Loucy (cell line): ENCODE measurements at regions not wholly inside any gene's neighbourhood (a gene's known extent, or its start where the extent isn't known, plus 50 kb on each side); places are given as distances from the start of the nearest gene placed in this dataset.

Experiments used
- EZH2phosphoT487 ChIP-seq: fragments of 200-600 bp; IDR thresholded peaks from 2 replicates; pipeline ENCODE4 v1.6.1; 2018; ENCODE audit warnings: antibody characterized with exemption, mild to moderate bottlenecking, moderate library complexity, borderline replicate concordance
- TF ChIP-seq, protein P1 (sequence below): fragments of 200-600 bp; sonication (generic); conservative IDR thresholded peaks from 2 replicates; pipeline ENCODE4 v1.5.1; 2014; ENCODE audit warnings: mild to moderate bottlenecking, antibody characterized with exemption, low read length

DNA sequence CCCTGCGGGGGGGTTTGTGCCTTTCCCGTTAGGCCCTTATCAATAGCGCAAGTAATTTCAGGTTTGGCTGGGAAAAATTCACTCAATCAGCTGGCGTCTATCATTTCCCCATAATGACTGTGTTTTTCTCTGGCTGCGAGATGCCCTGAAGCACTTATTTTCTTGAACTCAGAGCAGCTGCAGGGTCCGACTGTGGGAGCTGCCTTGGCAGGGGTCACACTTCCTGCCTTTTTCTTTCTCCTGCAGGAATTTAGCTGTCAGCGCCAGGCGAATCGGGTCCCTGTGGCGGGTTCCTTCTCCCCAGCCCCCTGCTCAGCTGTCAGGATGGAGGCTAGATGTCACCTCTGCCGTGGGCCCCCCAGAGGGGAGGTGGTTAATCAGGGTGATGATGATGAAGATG is 81.3 kb upstream of the HPCAL1 start:
- TF ChIP-seq, protein P1, sequence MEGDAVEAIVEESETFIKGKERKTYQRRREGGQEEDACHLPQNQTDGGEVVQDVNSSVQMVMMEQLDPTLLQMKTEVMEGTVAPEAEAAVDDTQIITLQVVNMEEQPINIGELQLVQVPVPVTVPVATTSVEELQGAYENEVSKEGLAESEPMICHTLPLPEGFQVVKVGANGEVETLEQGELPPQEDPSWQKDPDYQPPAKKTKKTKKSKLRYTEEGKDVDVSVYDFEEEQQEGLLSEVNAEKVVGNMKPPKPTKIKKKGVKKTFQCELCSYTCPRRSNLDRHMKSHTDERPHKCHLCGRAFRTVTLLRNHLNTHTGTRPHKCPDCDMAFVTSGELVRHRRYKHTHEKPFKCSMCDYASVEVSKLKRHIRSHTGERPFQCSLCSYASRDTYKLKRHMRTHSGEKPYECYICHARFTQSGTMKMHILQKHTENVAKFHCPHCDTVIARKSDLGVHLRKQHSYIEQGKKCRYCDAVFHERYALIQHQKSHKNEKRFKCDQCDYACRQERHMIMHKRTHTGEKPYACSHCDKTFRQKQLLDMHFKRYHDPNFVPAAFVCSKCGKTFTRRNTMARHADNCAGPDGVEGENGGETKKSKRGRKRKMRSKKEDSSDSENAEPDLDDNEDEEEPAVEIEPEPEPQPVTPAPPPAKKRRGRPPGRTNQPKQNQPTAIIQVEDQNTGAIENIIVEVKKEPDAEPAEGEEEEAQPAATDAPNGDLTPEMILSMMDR = no peak
- no peak for TF ChIP-seq EZH2phosphoT487
